Heart left ventricle (tissue), 16 donors: ENCODE measurements at regions not wholly inside any gene's neighbourhood (a gene's known extent, or its start where the extent isn't known, plus 50 kb on each side); places are given as distances from the start of the nearest gene placed in this dataset.

Experiments
- ATAC-seq, 4 donors: fragments of 200-7000 bp; cut with Tn5 transposase; one replicate each; pipeline ENCODE4 v1.9.1; 2020 to 2022; ENCODE audit warnings: moderate library complexity in 4 of 4, mild to moderate bottlenecking in 3 of 4, moderate number of reproducible peaks in 1 of 4
- DNase-seq, 5 donors: peaks; one replicate each; pipeline ENCODE4 v3.0.0-alpha.2; 2020
- H3K27ac ChIP-seq, 12 donors: fragments of 200-600 bp; sonication (generic) in 4 of 12; one replicate each; pipeline versions ENCODE4 v1.5.0 to v1.8.0; 2016 to 2022; ENCODE audit warnings: mild to moderate bottlenecking in 2 of 12
- H3K27me3 ChIP-seq, 9 donors: fragments of 200-600 bp; sonication (generic) in 2 of 9; one replicate each; pipeline versions ENCODE4 v1.5.1 to v1.8.0; 2016 to 2022; ENCODE audit warnings: mild to moderate bottlenecking in 3 of 9
- H3K36me3 ChIP-seq, 9 donors: fragments of 200-600 bp; sonication (generic) in 2 of 9; one replicate each; pipeline versions ENCODE4 v1.5.0 to v1.8.0; 2018 to 2022; ENCODE audit warnings: mild to moderate bottlenecking in 2 of 9
- H3K4me1 ChIP-seq, 12 donors: fragments of 200-600 bp; sonication (generic) in 4 of 12; one replicate each; pipeline versions ENCODE4 v1.5.0 to v1.8.0; 2016 to 2022; ENCODE audit warnings: mild to moderate bottlenecking in 3 of 12
- H3K4me3 ChIP-seq, 12 donors: fragments of 200-600 bp; sonication (generic) in 4 of 12; one replicate each; pipeline versions ENCODE4 v1.5.0 to v1.8.0; 2017 to 2022; ENCODE audit warnings: mild to moderate bottlenecking in 9 of 12, moderate library complexity in 4 of 12
- H3K9me3 ChIP-seq, 12 donors: fragments of 200-600 bp; sonication (generic) in 4 of 12; one replicate each; pipeline versions ENCODE4 v1.5.0 to v1.8.0; 2016 to 2022; ENCODE audit warnings: mild to moderate bottlenecking in 1 of 12
- POLR2A ChIP-seq, 2 donors: fragments of 450-650 bp; IDR thresholded peaks; one replicate each; pipeline ENCODE4 v1.6.1; 2017; ENCODE audit warnings: antibody characterized with exemption in 2 of 2, mild to moderate bottlenecking in 2 of 2, moderate library complexity in 2 of 2
- WGBS, 4 donors: extraction: QIAGEN DNeasy Blood & Tissue Kit in 2 of 4; methylation state at CpG; one replicate each; pipeline versions ENCODE4 v1.1.5 to v1.1.7; 2013 to 2018; 5-methylcytosine and 5-hydroxymethylcytosine counted together
- intact Hi-C, 10 donors: fragments of 100-400 bp; cut with DNase I; formaldehyde crosslinking; loops; one replicate each; pipeline versions ENCODE4 v1.11.1 to v1.14.2; 2022
- TF ChIP-seq, protein P1 (sequence below), 12 donors: fragments of 200-600 bp; sonication (generic) in 4 of 12; IDR thresholded peaks; one replicate each; pipeline versions ENCODE4 v1.5.0 to v1.8.0; 2018 to 2022; ENCODE audit warnings: antibody characterized with exemption in 12 of 12, mild to moderate bottlenecking in 5 of 12
- donor health status: ischemic (EF 13 %, LVEDD 7.1; RV severe dilation, severe dysfunction).
- donor health status: healthy with polysubstance abuse.
- donor health status: DM: no; HTN: yes; CAD: no.
- donor health status: DM: no; HTN: no; CAD: no.
- donor health status: ischemic (EF 25% LVEDD 6.9; RV normal size, moderate dysfunction).
- donor health status: ischemic (EF 25% LVEDD 5.7; RV mildly dilated, moderate dysfunction).
- donor health status: healthy.
- donor health status: DM: yes; HTN: yes; CAD: no.
- donor health status: ischemic (EF 35%, LVEDD 5.7; RV mildly dilated, moderate dysfunction).
- donor health status: nonischemic (EF 11% LVEDD 7.7; RV severe dilation, severe dysfunction).
- donor health status: DM: yes; HTN: yes; CAD: no.
- donor health status: PGD.
- donor health status: ischemic (EF 29% LVEDD 5.4; RV normal size, mild dysfunction).
- donor health status: nonischemic (EF 23%, LVEDD 6.1; RV moderate dilation, normal function).

- Histone ChIP-seq H3K4me3 (no peak overlapping the region), H3K4me1 (no peaks in the 10 kb centered on the region), H3K9me3 (no peaks in the 10 kb centered on the region), H3K27ac (no peak overlapping the region), H3K27me3 (no peaks in the 10 kb centered on the region), H3K36me3 (no peaks in the 10 kb centered on the region)
- WGBS, 4 donors, result 95 to 97% (median 96%) methylated on average over 15 of the region's 15 CpGs
- no peak for DNase-seq
- ATAC-seq, result no peak
- TF ChIP-seq POLR2A (IDR thresholded peaks at IDR 0.05), result no peak
- intact Hi-C loops, result no loop called here
Measured at GRCh38 chr2:2859164-2859563, 518.5 kb downstream of the EIPR1 start.

DNA sequence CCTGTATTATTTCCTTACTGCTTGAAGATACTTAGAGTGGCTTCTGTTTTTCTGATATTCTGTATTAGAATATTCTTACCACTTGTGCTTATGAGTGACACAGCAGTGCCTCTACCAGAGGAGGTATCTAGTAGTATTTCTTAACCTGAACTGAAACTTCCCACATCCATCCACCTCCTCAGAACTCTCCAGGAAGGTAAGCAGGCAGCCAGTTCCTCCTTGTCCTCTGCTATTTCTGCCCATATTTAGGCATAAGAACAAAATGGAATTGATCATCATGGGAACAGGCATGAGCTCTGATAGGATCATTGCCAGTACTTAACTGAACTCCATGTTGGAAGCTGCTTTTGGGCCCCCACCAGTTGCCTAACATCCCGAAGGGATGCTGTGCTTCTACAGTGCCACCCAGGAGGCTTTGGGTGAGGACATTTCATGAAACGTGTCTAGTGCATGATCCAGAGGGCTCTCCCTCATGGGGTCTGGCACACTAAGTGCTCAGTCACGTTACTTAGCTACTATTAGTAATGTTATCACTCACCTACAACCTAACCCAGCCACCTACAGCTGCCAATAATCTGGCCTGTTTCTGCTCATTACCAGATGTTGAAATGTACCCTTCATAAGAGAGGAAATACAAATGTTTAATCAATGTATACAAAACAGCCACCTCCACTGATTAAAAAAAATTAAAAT lies 520.7 kb downstream of the EIPR1 start:
- Histone ChIP-seq H3K36me3 (no peaks in the 10 kb centered on the region), H3K4me1 (no peaks in the 10 kb centered on the region), H3K27me3 (no peaks in the 10 kb centered on the region), H3K9me3 (no peaks in the 10 kb centered on the region), H3K4me3 (no peak overlapping the region), H3K27ac (no peak overlapping the region)
- 32 to 49% (median 42%) methylated on average over 2 to 3 of the region's 3 CpGs for WGBS, 4 donors
- TF ChIP-seq POLR2A (IDR thresholded peaks at IDR 0.05), result no peak
- TF ChIP-seq, protein P1, sequence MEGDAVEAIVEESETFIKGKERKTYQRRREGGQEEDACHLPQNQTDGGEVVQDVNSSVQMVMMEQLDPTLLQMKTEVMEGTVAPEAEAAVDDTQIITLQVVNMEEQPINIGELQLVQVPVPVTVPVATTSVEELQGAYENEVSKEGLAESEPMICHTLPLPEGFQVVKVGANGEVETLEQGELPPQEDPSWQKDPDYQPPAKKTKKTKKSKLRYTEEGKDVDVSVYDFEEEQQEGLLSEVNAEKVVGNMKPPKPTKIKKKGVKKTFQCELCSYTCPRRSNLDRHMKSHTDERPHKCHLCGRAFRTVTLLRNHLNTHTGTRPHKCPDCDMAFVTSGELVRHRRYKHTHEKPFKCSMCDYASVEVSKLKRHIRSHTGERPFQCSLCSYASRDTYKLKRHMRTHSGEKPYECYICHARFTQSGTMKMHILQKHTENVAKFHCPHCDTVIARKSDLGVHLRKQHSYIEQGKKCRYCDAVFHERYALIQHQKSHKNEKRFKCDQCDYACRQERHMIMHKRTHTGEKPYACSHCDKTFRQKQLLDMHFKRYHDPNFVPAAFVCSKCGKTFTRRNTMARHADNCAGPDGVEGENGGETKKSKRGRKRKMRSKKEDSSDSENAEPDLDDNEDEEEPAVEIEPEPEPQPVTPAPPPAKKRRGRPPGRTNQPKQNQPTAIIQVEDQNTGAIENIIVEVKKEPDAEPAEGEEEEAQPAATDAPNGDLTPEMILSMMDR (IDR thresholded peaks at IDR 0.05), result no peak
- intact Hi-C loops, result no loop called here
- no peak for DNase-seq
- ATAC-seq, result peak in 3 of 4 donors; percentile 42 to 65 (median 50)

DNA sequence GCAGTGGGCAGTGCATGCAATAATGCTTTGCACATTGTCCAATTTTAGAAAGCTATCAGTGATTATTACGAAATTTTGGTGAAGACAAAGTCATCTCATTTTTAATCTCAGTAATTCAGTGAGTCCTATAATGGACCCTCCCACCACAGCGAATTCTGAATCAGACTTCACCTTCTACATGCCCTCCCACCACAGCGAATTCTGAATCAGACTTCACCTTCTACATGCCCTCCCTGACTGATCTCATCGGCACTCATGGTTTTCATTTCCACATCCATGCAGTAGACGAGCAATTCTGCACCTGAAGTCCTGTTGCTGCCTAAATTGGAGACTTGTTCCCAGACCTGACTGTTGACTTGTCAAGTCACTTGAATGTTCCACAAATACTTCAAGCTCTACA lies 522.3 kb downstream of the EIPR1 start:
- H3K4me1 ChIP-seq, result no peaks in the 10 kb centered on the region
- no peaks in the 10 kb centered on the region for H3K36me3 ChIP-seq
- intact Hi-C loops, result no loop called here
- no peak for DNase-seq
- 85 to 91% (median 87%) methylated on average over 5 of the region's 5 CpGs for WGBS, 4 donors
- H3K9me3 ChIP-seq, result no peaks in the 10 kb centered on the region
- no peak overlapping the region for H3K4me3 ChIP-seq
- H3K27me3 ChIP-seq, result no peaks in the 10 kb centered on the region
- ATAC-seq, result no peak
- TF ChIP-seq, protein P1 (IDR thresholded peaks at IDR 0.05), result no peak
- no peak for TF ChIP-seq POLR2A (IDR thresholded peaks at IDR 0.05)
- no peak overlapping the region for H3K27ac ChIP-seq

- ATAC-seq (no peak), DNase-seq (no peak)
- intact Hi-C loops, result no loop called here
- WGBS, 4 donors, result 38 to 70% (median 51%) methylated on average over 2 of the region's 2 CpGs
- Histone ChIP-seq H3K4me1 (no peaks in the 10 kb centered on the region), H3K36me3 (no peaks in the 10 kb centered on the region), H3K4me3 (no peak overlapping the region), H3K27me3 (no peaks in the 10 kb centered on the region), H3K9me3 (no peaks in the 10 kb centered on the region), H3K27ac (no peak overlapping the region)
- TF ChIP-seq, protein P1 (IDR thresholded peaks at IDR 0.05), result no peak
- TF ChIP-seq POLR2A (IDR thresholded peaks at IDR 0.05), result no peak
Measured at GRCh38 chr2:2853346-2853745, 522.3 kb upstream of the MYT1L start.
